Immature natural killer cell (primary cell): ENCODE measurements at regions not wholly inside any gene's neighbourhood (a gene's known extent, or its start where the extent isn't known, plus 50 kb on each side); places are given as distances from the start of the nearest gene placed in this dataset.
"Not testable (repeated sequence)": the region's sequence is repeated elsewhere in the genome, so short reads cannot be mapped to it uniquely, and the experiment has no call there.

Experiments used
- DNase-seq, 3 donors: peaks; one replicate each; pipeline ENCODE4 v3.0.0; 2022; ENCODE audit warnings: mixed read lengths in 1 of 3
- H3K27ac Mint-ChIP-seq, 6 donors: one replicate each; pipeline ENCODE4 v1.8.0; 2020; ENCODE audit warnings: mixed read lengths in 6 of 6, mild to moderate bottlenecking in 5 of 6, inconsistent platforms in 4 of 6, moderate library complexity in 3 of 6
- H3K27me3 Mint-ChIP-seq, 3 donors: one replicate each; pipeline ENCODE4 v1.8.0; 2020 to 2021; ENCODE audit warnings: low read depth in 3 of 3, mild to moderate bottlenecking in 3 of 3, mixed read lengths in 3 of 3, moderate library complexity in 3 of 3, inconsistent platforms in 1 of 3
- H3K36me3 Mint-ChIP-seq, 3 donors: one replicate each; pipeline ENCODE4 v1.8.0; 2020; ENCODE audit warnings: mixed read lengths in 3 of 3, inconsistent platforms in 2 of 3, mild to moderate bottlenecking in 2 of 3
- H3K4me1 Mint-ChIP-seq, 2 donors: one replicate each; pipeline ENCODE4 v1.8.0; 2020; ENCODE audit warnings: inconsistent platforms in 2 of 2, mild to moderate bottlenecking in 2 of 2, mixed read lengths in 2 of 2, moderate library complexity in 1 of 2
- H3K4me3 Mint-ChIP-seq, 5 donors: one replicate each; pipeline ENCODE4 v1.8.0; 2020; ENCODE audit warnings: mild to moderate bottlenecking in 5 of 5, mixed read lengths in 5 of 5, inconsistent platforms in 3 of 5, moderate library complexity in 3 of 5
- H3K9me3 Mint-ChIP-seq, 6 donors: one replicate each; pipeline ENCODE4 v1.8.0; 2020; ENCODE audit warnings: mild to moderate bottlenecking in 6 of 6, mixed read lengths in 6 of 6, inconsistent platforms in 4 of 6, moderate library complexity in 3 of 6

DNA sequence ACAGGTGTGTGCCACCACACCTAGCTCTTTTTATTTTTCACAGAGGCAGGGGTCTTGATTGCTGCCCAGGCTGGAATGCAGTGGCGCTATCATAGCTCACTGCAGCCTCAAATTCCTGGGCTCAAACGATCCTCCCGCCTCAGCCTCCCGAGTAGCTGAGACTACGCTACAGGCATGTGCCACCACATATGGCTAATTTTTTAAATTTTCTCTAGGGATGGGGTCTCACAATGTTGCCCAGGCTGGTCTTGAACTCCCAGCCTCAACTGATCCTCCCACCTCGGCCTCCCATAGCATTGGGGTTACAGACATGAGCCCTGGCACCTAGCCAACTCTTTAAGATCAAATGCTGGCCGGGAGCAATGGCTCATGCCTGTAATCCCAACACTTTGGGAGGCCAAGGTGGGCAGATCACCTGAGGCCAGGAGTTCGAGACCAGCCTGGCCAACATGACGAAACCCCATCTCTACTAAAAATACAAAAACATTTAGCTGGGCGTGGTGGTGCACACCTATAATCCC, 50.6 kb upstream of the MYL10 start:
- not testable (repeated sequence) for H3K36me3 Mint-ChIP-seq, H3K27me3 Mint-ChIP-seq, DNase-seq, H3K4me1 Mint-ChIP-seq, H3K27ac Mint-ChIP-seq, H3K4me3 Mint-ChIP-seq, H3K9me3 Mint-ChIP-seq

GRCh38 chr7:101680406-101681145, 51.5 kb upstream of the MYL10 start:
- no peak for DNase-seq
- H3K4me1 Mint-ChIP-seq: no peaks in the 10 kb centered on the region
- no peaks in the 10 kb centered on the region for H3K9me3 Mint-ChIP-seq
- H3K36me3 Mint-ChIP-seq: no peaks in the 10 kb centered on the region
- H3K27ac Mint-ChIP-seq: no peak overlapping the region
- no peak overlapping the region for H3K4me3 Mint-ChIP-seq
- H3K27me3 Mint-ChIP-seq: peaks cover 2 to 7% (median 3%) of the 10 kb centered on the region in 3 donors

DNA sequence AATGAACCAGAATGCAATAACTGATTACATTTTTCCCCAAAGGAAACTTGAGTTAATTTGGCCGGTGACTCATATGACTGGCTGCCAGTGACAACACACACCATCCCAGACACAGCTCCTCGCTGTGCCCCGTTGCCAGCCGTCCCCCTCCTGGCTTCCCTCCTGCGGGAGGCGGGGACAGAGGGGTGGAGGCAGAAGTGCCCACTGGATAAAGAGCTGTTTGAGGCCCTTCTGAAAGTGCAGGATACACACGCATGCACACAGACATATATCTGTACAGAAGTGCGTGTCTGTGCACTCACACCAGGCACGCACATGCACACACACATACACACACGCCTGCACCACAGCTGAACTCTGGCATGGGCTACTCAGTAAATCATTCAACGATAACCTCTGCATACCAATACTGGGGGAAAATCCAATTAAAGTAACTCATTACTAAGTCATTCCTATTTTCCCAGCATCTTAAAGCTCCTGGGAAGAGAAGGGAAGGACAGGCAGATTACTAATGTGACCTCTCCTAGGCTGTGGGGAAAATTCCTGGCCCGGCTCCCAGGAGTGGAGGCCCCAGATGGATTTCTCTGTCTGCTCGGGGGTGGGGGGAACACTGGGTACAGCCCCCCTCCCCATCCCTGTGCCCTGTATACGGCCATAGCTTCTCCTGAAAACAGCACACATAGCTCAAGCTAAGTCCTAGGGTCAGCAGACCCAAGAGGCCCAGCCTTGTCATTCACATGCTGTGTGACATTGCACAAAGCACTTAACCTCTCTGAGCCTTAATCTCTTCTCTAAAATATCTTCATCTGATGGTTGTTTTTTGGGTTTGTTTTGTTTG, 52.3 kb upstream of the MYL10 start:
- Mint-ChIP-seq H3K27me3 (peaks cover 2 to 7% (median 3%) of the 10 kb centered on the region in 3 donors), H3K4me3 (no peak overlapping the region), H3K9me3 (no peaks in the 10 kb centered on the region), H3K27ac (no peak overlapping the region), H3K36me3 (no peaks in the 10 kb centered on the region), H3K4me1 (no peaks in the 10 kb centered on the region)
- no peak for DNase-seq

DNA sequence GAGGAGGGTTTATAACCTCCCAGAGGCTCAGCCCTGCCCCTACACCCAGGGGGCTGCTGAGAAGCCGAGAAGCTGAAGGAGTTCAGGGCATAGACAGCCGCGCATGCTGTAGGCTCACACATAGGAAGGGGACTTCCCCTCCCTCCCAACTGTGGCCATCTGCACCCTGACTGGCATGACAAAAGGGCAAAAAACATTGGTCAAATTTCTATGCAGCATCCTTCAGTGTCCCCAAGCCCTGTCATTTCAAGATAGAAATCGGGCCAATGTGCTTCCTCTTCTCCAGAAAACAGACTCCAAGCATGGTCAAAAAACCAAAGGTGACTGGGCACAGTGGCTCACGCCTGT, 55.9 kb upstream of the MYL10 start:
- H3K4me3 Mint-ChIP-seq: no peak overlapping the region
- peaks cover 0 to 3% (median 2%) of the 10 kb centered on the region in 3 donors for H3K27me3 Mint-ChIP-seq
- H3K9me3 Mint-ChIP-seq: no peaks in the 10 kb centered on the region
- DNase-seq: no peak
- H3K27ac Mint-ChIP-seq: no peak overlapping the region
- no peaks in the 10 kb centered on the region for H3K4me1 Mint-ChIP-seq
- no peaks in the 10 kb centered on the region for H3K36me3 Mint-ChIP-seq

- DNase-seq: no peak
- H3K36me3 Mint-ChIP-seq: no peaks in the 10 kb centered on the region
- no peaks in the 10 kb centered on the region for H3K9me3 Mint-ChIP-seq
- no peaks in the 10 kb centered on the region for H3K4me1 Mint-ChIP-seq
- peaks cover 0 to 3% (median 3%) of the 10 kb centered on the region in 3 donors for H3K27me3 Mint-ChIP-seq
- no peak overlapping the region for H3K27ac Mint-ChIP-seq
- no peak overlapping the region for H3K4me3 Mint-ChIP-seq
Observed at GRCh38 chr7:101686030-101686429, 56.9 kb upstream of the MYL10 start.

- DNase-seq: no peak
Observed at GRCh38 chr7:101687081-101687480, 58.0 kb upstream of the MYL10 start.

DNA sequence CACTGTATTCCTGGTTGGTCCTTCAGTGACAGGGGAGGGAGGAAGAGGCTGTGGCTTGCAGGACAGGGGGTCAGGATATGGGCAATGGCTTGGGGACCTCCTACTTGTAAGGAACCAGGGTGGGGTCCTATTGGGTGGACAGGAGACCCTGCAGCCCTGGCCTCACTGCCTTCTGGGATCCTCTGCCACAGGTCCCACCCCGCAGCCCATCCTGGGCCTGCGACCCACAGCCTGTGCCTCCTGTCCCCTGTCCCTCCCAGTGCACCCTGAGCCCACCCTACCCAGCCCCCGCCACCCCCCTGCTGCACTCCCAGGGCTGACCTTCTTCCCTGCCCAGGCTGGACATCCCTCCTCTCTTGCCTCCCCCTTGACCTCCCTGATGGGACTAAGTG, 58.7 kb upstream of the MYL10 start:
- Mint-ChIP-seq H3K27me3 (peaks cover 0 to 3% (median 3%) of the 10 kb centered on the region in 3 donors), H3K4me1 (no peaks in the 10 kb centered on the region), H3K4me3 (no peak overlapping the region), H3K27ac (no peak overlapping the region), H3K36me3 (no peaks in the 10 kb centered on the region), H3K9me3 (no peaks in the 10 kb centered on the region)
- DNase-seq: no peak

More at GRCh38 chr7:101687081-101687480, 58.0 kb upstream of the MYL10 start:
- H3K36me3 Mint-ChIP-seq: no peaks in the 10 kb centered on the region
- no peaks in the 10 kb centered on the region for H3K9me3 Mint-ChIP-seq
- H3K4me3 Mint-ChIP-seq: no peak overlapping the region
- peaks cover 0 to 3% (median 3%) of the 10 kb centered on the region in 3 donors for H3K27me3 Mint-ChIP-seq
- no peak overlapping the region for H3K27ac Mint-ChIP-seq
- H3K4me1 Mint-ChIP-seq: no peaks in the 10 kb centered on the region

GRCh38 chr7:101688183-101688831, 59.2 kb upstream of the MYL10 start:
- DNase-seq: peak; percentile 69 to 73 (median 70)
- H3K36me3 Mint-ChIP-seq: no peaks in the 10 kb centered on the region
- H3K27ac Mint-ChIP-seq: no peak overlapping the region
- no peaks in the 10 kb centered on the region for H3K9me3 Mint-ChIP-seq
- H3K4me3 Mint-ChIP-seq: no peak overlapping the region
- peaks cover 0 to 3% (median 3%) of the 10 kb centered on the region in 3 donors for H3K27me3 Mint-ChIP-seq
- H3K4me1 Mint-ChIP-seq: no peaks in the 10 kb centered on the region

GRCh38 chr7:101688995-101689907, 60.2 kb upstream of the MYL10 start:
- Mint-ChIP-seq H3K27ac (no peak overlapping the region), H3K4me1 (no peaks in the 10 kb centered on the region), H3K36me3 (no peaks in the 10 kb centered on the region), H3K9me3 (no peaks in the 10 kb centered on the region), H3K4me3 (no peak overlapping the region), H3K27me3 (peaks cover 0 to 3% (median 2%) of the 10 kb centered on the region in 3 donors)
- no peak for DNase-seq

DNA sequence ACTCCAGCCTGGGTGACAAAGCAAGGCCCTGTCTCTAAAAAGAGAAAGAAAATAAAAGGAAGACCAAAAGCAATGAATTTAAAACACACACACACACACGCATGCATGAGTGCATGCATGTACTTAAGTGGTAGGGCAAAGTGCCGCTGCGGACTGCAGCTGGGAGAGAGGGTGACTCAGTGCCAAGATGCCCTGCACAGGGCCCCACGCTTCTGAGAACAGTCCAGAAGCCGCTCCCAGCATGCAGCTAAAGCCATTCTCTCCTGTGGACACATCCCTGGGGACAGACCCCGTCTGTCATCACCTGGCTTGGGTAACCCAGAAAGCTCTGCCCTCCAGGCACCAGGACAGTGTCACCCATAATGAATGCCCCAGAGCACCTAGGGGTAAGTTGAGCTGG, 61.0 kb upstream of the MYL10 start:
- no peak overlapping the region for H3K27ac Mint-ChIP-seq
- H3K36me3 Mint-ChIP-seq: no peaks in the 10 kb centered on the region
- H3K27me3 Mint-ChIP-seq: peaks cover 1 to 3% (median 2%) of the 10 kb centered on the region in 3 donors
- no peak for DNase-seq
- H3K9me3 Mint-ChIP-seq: no peaks in the 10 kb centered on the region
- no peaks in the 10 kb centered on the region for H3K4me1 Mint-ChIP-seq
- no peak overlapping the region for H3K4me3 Mint-ChIP-seq

- Mint-ChIP-seq H3K4me1 (no peaks in the 10 kb centered on the region), H3K36me3 (no peaks in the 10 kb centered on the region), H3K27ac (no peak overlapping the region), H3K27me3 (peaks cover 2 to 4% (median 3%) of the 10 kb centered on the region in 3 donors), H3K9me3 (no peaks in the 10 kb centered on the region), H3K4me3 (no peak overlapping the region)
- no peak for DNase-seq
Observed at GRCh38 chr7:101691822-101692384, 62.8 kb upstream of the MYL10 start.

- H3K4me3 Mint-ChIP-seq: no peak overlapping the region
- no peak for DNase-seq
- peaks cover 2 to 4% (median 3%) of the 10 kb centered on the region in 3 donors for H3K27me3 Mint-ChIP-seq
- H3K36me3 Mint-ChIP-seq: no peaks in the 10 kb centered on the region
- no peaks in the 10 kb centered on the region for H3K9me3 Mint-ChIP-seq
- no peak overlapping the region for H3K27ac Mint-ChIP-seq
- H3K4me1 Mint-ChIP-seq: no peaks in the 10 kb centered on the region
Observed at GRCh38 chr7:101693498-101694091, 64.5 kb upstream of the MYL10 start.

- no peak overlapping the region for H3K4me3 Mint-ChIP-seq
- no peak overlapping the region for H3K27ac Mint-ChIP-seq
- peaks cover 0 to 5% (median 1%) of the 10 kb centered on the region in 3 donors for H3K27me3 Mint-ChIP-seq
Observed at GRCh38 chr7:101698964-101699363, 69.9 kb upstream of the MYL10 start.

More at GRCh38 chr7:101698964-101699363, 69.9 kb upstream of the MYL10 start:
- Mint-ChIP-seq H3K36me3 (no peaks in the 10 kb centered on the region), H3K4me1 (no peaks in the 10 kb centered on the region), H3K9me3 (no peaks in the 10 kb centered on the region)
- no peak for DNase-seq
